LNCaP clone FGC (cell line): ENCODE measurements at regions not wholly inside any gene's neighbourhood (a gene's known extent, or its start where the extent isn't known, plus 50 kb on each side); places are given as distances from the start of the nearest gene placed in this dataset.

Experiments used
- DNase-seq: peaks from one replicate; pipeline ENCODE4 v3.0.0-alpha.2; 2011; ENCODE audit warnings: low read depth
- H3K4me3 ChIP-seq: 2 replicates; pipeline ENCODE4 v1.5.1; 2011; ENCODE audit warnings: mild to moderate bottlenecking, low read depth, low read length, control low read depth
- CTCF ChIP-seq: IDR thresholded peaks from 2 replicates; pipeline ENCODE4 v1.5.1; 2012; ENCODE audit warnings: mild to moderate bottlenecking; ENCODE audit not compliant: control insufficient read depth, insufficient read depth; ENCODE audit errors: extremely low read depth

- H3K4me3 ChIP-seq: no peak overlapping the region
- TF ChIP-seq CTCF: no peak
- no peak for DNase-seq
These were observed 1061.8 kb downstream of the PCDH19 start for GRCh38 chrX:99348256-99348655.

- no peak for DNase-seq
- TF ChIP-seq CTCF: no peak
These were observed 1101.8 kb downstream of the PCDH19 start for GRCh38 chrX:99308302-99308701.

DNA sequence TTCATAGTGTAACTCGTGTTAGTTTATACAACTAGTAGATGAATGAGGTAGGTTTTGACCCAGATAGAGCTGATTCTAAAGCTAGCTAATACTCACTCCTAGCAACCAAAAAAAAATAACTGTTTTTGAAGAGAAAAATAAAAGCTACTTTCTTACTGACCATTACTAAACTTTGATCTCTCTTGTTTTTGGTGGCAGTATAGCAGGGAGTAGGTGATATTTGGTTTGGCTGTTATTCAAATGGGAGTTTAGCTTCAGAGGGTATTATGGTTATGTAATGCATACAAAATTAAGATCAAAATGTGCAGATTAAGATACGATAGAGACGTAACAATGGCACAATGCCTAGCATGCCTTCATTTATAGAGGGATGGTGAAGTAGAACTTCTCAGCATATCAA lies 1104.5 kb downstream of the PCDH19 start:
- H3K4me3 ChIP-seq: no peak overlapping the region
- DNase-seq: no peak
- TF ChIP-seq CTCF: no peak

More at GRCh38 chrX:99308302-99308701, 1101.8 kb downstream of the PCDH19 start:
- H3K4me3 ChIP-seq: no peak overlapping the region

GRCh38 chrX:99301990-99302389 lies 1108.1 kb downstream of the PCDH19 start:
- H3K4me3 ChIP-seq: no peak overlapping the region
- DNase-seq: no peak
- TF ChIP-seq CTCF: peak; percentile 45

DNA sequence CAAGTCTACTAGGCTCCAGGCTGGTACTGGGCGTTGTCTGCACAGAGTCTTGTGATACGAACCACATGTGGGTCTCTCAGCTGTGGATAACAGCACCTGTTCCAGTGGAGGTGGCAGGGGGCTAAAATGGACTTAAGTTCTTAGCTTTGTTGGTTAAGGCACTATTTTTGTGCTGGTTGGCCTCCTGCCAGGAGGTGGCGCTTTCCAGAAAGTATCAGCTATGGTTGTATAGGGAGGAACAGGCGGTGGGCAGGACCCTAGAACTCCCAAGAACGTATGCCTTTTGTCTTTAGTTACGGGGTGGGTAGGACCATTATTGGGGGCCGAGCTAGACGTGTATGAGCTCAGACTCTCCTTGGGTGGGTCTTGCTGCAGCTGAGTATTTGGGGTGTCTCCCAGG lies 1138.4 kb downstream of the PCDH19 start:
- DNase-seq: no peak
- TF ChIP-seq CTCF: no peak
- no peak overlapping the region for H3K4me3 ChIP-seq

GRCh38 chrX:99266255-99266654 lies 1143.8 kb downstream of the PCDH19 start:
- TF ChIP-seq CTCF: no peak
- no peak overlapping the region for H3K4me3 ChIP-seq
- DNase-seq: no peak

DNA sequence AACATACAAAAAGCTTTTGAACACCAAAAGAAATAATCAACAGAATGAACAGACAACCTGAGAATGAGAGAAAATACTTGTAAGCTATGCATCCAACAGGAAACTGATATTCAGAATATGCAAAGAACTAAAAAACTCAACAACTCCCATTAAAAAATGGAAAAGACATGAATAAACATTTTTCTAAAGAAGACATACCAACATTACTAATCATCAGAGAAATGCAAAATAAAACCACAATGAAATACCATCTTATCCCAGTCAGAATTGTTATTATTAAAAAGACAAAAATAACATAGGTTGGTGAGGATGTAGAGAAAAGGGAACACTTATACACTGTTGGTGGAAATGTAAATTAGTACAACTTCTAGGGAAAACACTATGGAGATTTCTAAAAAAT lies 1161.9 kb downstream of the PCDH19 start:
- no peak for TF ChIP-seq CTCF
- no peak for DNase-seq
- H3K4me3 ChIP-seq: no peak overlapping the region
